Chondrocyte (in vitro differentiated cells): ENCODE measurements at regions not wholly inside any gene's neighbourhood (a gene's known extent, or its start where the extent isn't known, plus 50 kb on each side); places are given as distances from the start of the nearest gene placed in this dataset.
"Not testable (repeated sequence)": the region's sequence is repeated elsewhere in the genome, so short reads cannot be mapped to it uniquely, and the experiment has no call there.

Experiments
- DNase-seq: peaks from one replicate; pipeline ENCODE4 v3.0.0; 2021; ENCODE audit warnings: mixed read lengths, low spot score
- H3K27ac Mint-ChIP-seq: one replicate; pipeline ENCODE4 v1.8.0; 2021; ENCODE audit warnings: mild to moderate bottlenecking, moderate library complexity, mixed read lengths; ENCODE audit not compliant: unreplicated experiment
- H3K27me3 Mint-ChIP-seq: 2 replicates; pipeline ENCODE4 v1.8.0; 2021; ENCODE audit warnings: low read depth, mixed read lengths
- H3K36me3 Mint-ChIP-seq: 2 replicates; pipeline ENCODE4 v1.8.0; 2021; ENCODE audit warnings: low read depth, mixed read lengths
- H3K4me1 Mint-ChIP-seq: 2 replicates; pipeline ENCODE4 v1.8.0; 2021; ENCODE audit warnings: low read depth, mild to moderate bottlenecking, mixed read lengths
- H3K4me3 Mint-ChIP-seq: one replicate; pipeline ENCODE4 v1.8.0; 2021; ENCODE audit warnings: mild to moderate bottlenecking, moderate library complexity, mixed read lengths; ENCODE audit not compliant: unreplicated experiment
- H3K9me3 Mint-ChIP-seq: 2 replicates; pipeline ENCODE4 v1.8.0; 2021; ENCODE audit warnings: low read depth, mixed read lengths
- CTCF ChIP-seq: fragments of 200-600 bp; sonication (generic); IDR thresholded peaks from 2 replicates; pipeline ENCODE4 v1.5.0; 2021; ENCODE audit warnings: antibody characterized with exemption, mild to moderate bottlenecking, moderate library complexity

DNA sequence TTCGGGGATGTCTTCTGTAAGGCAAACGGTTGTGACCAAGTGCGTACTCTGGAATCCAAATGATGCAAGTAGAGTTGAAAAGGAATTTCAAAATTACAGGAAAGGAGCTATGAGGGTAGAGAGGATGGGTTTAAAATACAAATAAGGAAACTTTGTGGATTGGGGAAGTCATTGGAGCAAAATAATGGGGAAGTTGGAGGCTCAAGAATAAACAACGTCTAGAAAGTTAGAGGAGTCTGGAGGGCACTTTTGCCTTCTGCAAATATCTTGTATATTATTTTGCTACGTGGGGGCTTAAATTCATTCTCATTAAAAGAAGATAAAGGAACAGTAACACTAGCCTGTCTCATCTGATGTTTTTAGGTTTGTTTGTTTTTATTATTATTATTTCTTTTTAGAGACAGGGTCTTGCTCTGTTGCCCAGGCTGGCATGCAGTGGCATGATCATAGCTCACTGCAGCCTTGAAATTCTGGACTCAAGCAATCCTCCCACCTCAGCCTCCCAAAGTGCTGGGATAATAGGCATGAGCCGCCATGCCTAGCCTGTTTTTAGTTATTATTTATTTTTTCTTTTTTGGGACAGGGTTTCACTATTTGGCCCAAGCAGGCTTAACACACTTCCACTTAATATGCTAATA lies 55.0 kb upstream of the TNFAIP3 start:
- H3K27ac Mint-ChIP-seq: peak overlapping the region; percentile 78
- no peaks in the 10 kb centered on the region for H3K36me3 Mint-ChIP-seq
- TF ChIP-seq CTCF: no peak

DNA sequence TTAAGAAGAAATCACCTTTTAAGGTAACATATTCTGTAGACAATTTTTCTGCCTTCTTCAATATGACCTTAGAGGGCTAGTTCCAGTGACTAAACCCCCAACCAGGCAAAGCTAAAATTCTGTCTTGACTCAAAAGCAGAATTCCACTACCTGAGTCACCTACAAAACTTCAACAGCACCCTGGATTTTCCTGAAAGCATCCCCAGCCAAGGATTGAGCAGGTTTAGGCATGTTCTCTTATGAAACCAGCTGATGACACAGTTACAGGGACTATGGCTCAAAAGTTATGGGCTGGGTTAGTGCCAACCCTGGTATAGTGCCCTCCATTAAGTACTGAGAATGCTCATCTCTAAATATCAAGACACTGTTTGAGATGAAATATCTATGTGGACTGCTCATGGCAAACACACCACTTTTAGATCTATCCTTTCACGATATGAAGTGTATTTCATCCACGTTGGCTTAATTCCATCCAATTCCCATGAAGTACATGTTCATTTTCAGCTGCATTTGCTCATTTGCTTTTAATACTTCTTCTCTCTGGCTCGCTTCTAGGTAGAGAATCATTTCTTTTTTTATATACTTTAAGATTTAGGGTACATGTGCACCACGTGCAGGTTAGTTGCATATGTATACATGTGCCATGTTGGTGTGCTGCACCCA lies 53.6 kb upstream of the TNFAIP3 start:
- no peak for TF ChIP-seq CTCF
- DNase-seq: no peak
- H3K27me3 Mint-ChIP-seq: no peaks in the 10 kb centered on the region
- H3K27ac Mint-ChIP-seq: no peak overlapping the region
- H3K4me3 Mint-ChIP-seq: no peak overlapping the region
- H3K9me3 Mint-ChIP-seq: no peaks in the 10 kb centered on the region
- H3K36me3 Mint-ChIP-seq: no peaks in the 10 kb centered on the region
- H3K4me1 Mint-ChIP-seq: peaks cover 15% of the 10 kb centered on the region

More for the DNA sequence above, 55.0 kb upstream of the TNFAIP3 start:
- no peaks in the 10 kb centered on the region for H3K9me3 Mint-ChIP-seq
- H3K4me1 Mint-ChIP-seq: peaks cover 22% of the 10 kb centered on the region
- DNase-seq: no peak
- peak overlapping the region; percentile 42 for H3K4me3 Mint-ChIP-seq
- no peaks in the 10 kb centered on the region for H3K27me3 Mint-ChIP-seq

- peaks cover 12% of the 10 kb centered on the region for H3K4me1 Mint-ChIP-seq
- not testable (repeated sequence) for H3K27ac Mint-ChIP-seq, H3K36me3 Mint-ChIP-seq, H3K9me3 Mint-ChIP-seq, H3K27me3 Mint-ChIP-seq, H3K4me3 Mint-ChIP-seq, DNase-seq
These were observed 53.0 kb upstream of the TNFAIP3 start for GRCh38 chr6:137814030-137814429.

- Mint-ChIP-seq H3K27me3 (no peaks in the 10 kb centered on the region), H3K4me1 (peaks cover 19% of the 10 kb centered on the region), H3K4me3 (no peak overlapping the region), H3K36me3 (no peaks in the 10 kb centered on the region), H3K9me3 (no peaks in the 10 kb centered on the region), H3K27ac (no peak overlapping the region)
- no peak for TF ChIP-seq CTCF
- no peak for DNase-seq
These were observed 51.4 kb upstream of the TNFAIP3 start for GRCh38 chr6:137815692-137816091.

GRCh38 chr6:137816133-137816579 lies 50.9 kb upstream of the TNFAIP3 start:
- Mint-ChIP-seq H3K27ac (no peak overlapping the region), H3K4me1 (peaks cover 18% of the 10 kb centered on the region), H3K4me3 (no peak overlapping the region), H3K9me3 (no peaks in the 10 kb centered on the region), H3K36me3 (no peaks in the 10 kb centered on the region), H3K27me3 (no peaks in the 10 kb centered on the region)
- DNase-seq: no peak
- no peak for TF ChIP-seq CTCF
